ENCODE measurements at regions not wholly inside any gene's neighbourhood (a gene's known extent, or its start where the extent isn't known, plus 50 kb on each side); places are given as distances from the start of the nearest gene placed in this dataset.

GRCh38 chr7:93040355-93040754 lies 77.4 kb downstream of the SAMD9 start:
- Histone ChIP-seq H3K27ac (ENCODE audit: low read length) (no peak overlapping the region), H3K36me3 (ENCODE audit: low read depth, low read length) (no peaks in the 10 kb centered on the region), H2AFZ (ENCODE audit: low read length) (no peak overlapping the region), H3K9me3 (ENCODE audit: low read length) (no peaks in the 10 kb centered on the region), H3K27me3 (ENCODE audit: low read length) (no peaks in the 10 kb centered on the region), H3K4me3 (ENCODE audit: low read length) (no peak overlapping the region), H3K4me2 (ENCODE audit: low read length) (no peak overlapping the region), H3K79me2 (ENCODE audit: low read length) (no peaks in the 10 kb centered on the region), H3K4me1 (ENCODE audit: insufficient read depth, low read length) (peaks cover 5% of the 10 kb centered on the region; the same call in 1 of the 2 replicates), H3K9me2 (replicated peaks; ENCODE audit: low read length) (no peaks in the 10 kb centered on the region), H3F3A (ENCODE audit: low read length, unreplicated experiment) (no peaks in the 10 kb centered on the region), H3K9ac (ENCODE audit: low read length) (no peak overlapping the region), H4K20me1 (ENCODE audit: low read length) (no peaks in the 10 kb centered on the region)
- TF ChIP-seq EZH2 (IDR thresholded peaks at IDR 0.05; ENCODE audit: low read length, unreplicated experiment) = no peak
- TF ChIP-seq, protein P1, sequence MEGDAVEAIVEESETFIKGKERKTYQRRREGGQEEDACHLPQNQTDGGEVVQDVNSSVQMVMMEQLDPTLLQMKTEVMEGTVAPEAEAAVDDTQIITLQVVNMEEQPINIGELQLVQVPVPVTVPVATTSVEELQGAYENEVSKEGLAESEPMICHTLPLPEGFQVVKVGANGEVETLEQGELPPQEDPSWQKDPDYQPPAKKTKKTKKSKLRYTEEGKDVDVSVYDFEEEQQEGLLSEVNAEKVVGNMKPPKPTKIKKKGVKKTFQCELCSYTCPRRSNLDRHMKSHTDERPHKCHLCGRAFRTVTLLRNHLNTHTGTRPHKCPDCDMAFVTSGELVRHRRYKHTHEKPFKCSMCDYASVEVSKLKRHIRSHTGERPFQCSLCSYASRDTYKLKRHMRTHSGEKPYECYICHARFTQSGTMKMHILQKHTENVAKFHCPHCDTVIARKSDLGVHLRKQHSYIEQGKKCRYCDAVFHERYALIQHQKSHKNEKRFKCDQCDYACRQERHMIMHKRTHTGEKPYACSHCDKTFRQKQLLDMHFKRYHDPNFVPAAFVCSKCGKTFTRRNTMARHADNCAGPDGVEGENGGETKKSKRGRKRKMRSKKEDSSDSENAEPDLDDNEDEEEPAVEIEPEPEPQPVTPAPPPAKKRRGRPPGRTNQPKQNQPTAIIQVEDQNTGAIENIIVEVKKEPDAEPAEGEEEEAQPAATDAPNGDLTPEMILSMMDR (conservative IDR thresholded peaks at IDR 0.05; ENCODE audit: low read depth, low read length) = no peak
- TF ChIP-seq EZH2phosphoT487 (IDR thresholded peaks at IDR 0.05; ENCODE audit: borderline replicate concordance, low read length) = no peak
- no TSS peak for BruUV-seq (replicated peaks)
- ChIA-PET POLR2A (ENCODE audit: unreplicated experiment) (no interaction called here), CTCF (no interaction called here)
- DNase-seq (no peak), ATAC-seq (no peak)
- intact Hi-C loops (cut with micrococcal nuclease) = no loop called here

DNA sequence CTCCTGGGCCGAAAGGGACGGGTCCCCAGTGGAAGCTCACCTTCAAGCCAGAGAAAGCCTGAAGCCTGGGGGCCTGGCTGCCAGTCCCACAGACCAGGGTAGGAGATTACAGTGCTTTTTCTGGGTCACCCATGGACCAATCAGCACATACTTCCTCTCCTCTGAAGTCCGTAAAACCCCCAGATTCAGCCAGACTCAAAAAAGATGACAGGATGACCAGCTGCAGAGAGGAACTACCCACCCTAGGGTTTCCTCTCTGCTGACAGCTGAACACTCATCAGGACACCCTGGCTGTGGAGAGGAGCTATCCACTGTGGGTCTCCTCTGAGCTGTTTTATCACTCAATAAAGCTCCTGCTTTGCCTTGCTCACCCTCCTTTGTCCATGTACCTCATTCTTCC lies 78.0 kb downstream of the SAMD9 start:
- BruUV-seq (replicated peaks) = no TSS peak
- POLR2A ChIA-PET (ENCODE audit: unreplicated experiment) = no interaction called here
- no peak for ATAC-seq
- no peaks in the 10 kb centered on the region for H3K9me3 ChIP-seq (ENCODE audit: low read length)
- intact Hi-C loops (cut with micrococcal nuclease) = no loop called here
- no peaks in the 10 kb centered on the region for H3K36me3 ChIP-seq (ENCODE audit: low read depth, low read length)
- H3K9ac ChIP-seq (ENCODE audit: low read length) = no peak overlapping the region
- no peak overlapping the region for H3K4me2 ChIP-seq (ENCODE audit: low read length)
- no peak overlapping the region for H2AFZ ChIP-seq (ENCODE audit: low read length)
- no peaks in the 10 kb centered on the region for H3F3A ChIP-seq (ENCODE audit: low read length, unreplicated experiment)
- H3K4me1 ChIP-seq (ENCODE audit: insufficient read depth, low read length) = peaks cover 5% of the 10 kb centered on the region; the same call in 1 of the 2 replicates
- no peak overlapping the region for H3K4me3 ChIP-seq (ENCODE audit: low read length)
- H3K27me3 ChIP-seq (ENCODE audit: low read length) = no peaks in the 10 kb centered on the region
- TF ChIP-seq EZH2phosphoT487 (IDR thresholded peaks at IDR 0.05; ENCODE audit: borderline replicate concordance, low read length) (no peak), EZH2 (IDR thresholded peaks at IDR 0.05; ENCODE audit: low read length, unreplicated experiment) (no peak)
- no peaks in the 10 kb centered on the region for H3K79me2 ChIP-seq (ENCODE audit: low read length)
- no peak for DNase-seq
- H3K27ac ChIP-seq (ENCODE audit: low read length) = no peak overlapping the region
- H4K20me1 ChIP-seq (ENCODE audit: low read length) = no peaks in the 10 kb centered on the region
- H3K9me2 ChIP-seq (replicated peaks; ENCODE audit: low read length) = no peaks in the 10 kb centered on the region
- CTCF ChIA-PET = no interaction called here

DNA sequence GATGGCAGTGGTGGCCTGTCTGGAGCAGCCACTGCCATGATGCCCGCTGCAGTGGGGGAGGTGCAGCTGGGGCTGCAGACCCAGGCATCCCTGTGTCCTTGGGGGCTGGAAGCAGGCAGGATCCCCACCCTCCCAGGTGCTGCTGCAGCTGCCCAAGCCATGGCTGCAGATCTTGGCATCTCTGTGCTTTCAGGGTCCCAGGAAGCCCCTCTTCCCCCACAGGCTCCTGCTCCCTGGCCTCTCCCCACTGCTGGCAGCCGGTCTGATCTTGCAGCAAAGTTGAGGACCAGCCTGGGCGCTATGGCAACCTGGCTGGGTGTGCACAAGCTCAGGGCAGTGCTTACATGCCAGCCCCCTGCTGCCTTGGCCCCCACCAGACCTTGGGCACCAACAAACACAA lies 78.5 kb downstream of the SAMD9 start:
- TF ChIP-seq, protein P1 (conservative IDR thresholded peaks at IDR 0.05; ENCODE audit: low read depth, low read length) = no peak
- no peak for TF ChIP-seq EZH2phosphoT487 (IDR thresholded peaks at IDR 0.05; ENCODE audit: borderline replicate concordance, low read length)
- TF ChIP-seq EZH2 (IDR thresholded peaks at IDR 0.05; ENCODE audit: low read length, unreplicated experiment) = no peak
- Histone ChIP-seq H2AFZ (ENCODE audit: low read length) (no peak overlapping the region), H3F3A (ENCODE audit: low read length, unreplicated experiment) (no peaks in the 10 kb centered on the region), H3K4me3 (ENCODE audit: low read length) (no peak overlapping the region), H4K20me1 (ENCODE audit: low read length) (no peaks in the 10 kb centered on the region), H3K4me2 (ENCODE audit: low read length) (no peak overlapping the region), H3K9ac (ENCODE audit: low read length) (no peak overlapping the region), H3K27me3 (ENCODE audit: low read length) (no peaks in the 10 kb centered on the region), H3K9me2 (replicated peaks; ENCODE audit: low read length) (no peaks in the 10 kb centered on the region), H3K4me1 (ENCODE audit: insufficient read depth, low read length) (peaks cover under 1% of the 10 kb centered on the region; the same call in 1 of the 2 replicates), H3K27ac (ENCODE audit: low read length) (no peak overlapping the region), H3K36me3 (ENCODE audit: low read depth, low read length) (no peaks in the 10 kb centered on the region), H3K79me2 (ENCODE audit: low read length) (no peaks in the 10 kb centered on the region), H3K9me3 (ENCODE audit: low read length) (no peaks in the 10 kb centered on the region)
- ChIA-PET CTCF (no interaction called here), POLR2A (ENCODE audit: unreplicated experiment) (no interaction called here)
- DNase-seq = no peak
- intact Hi-C loops (cut with micrococcal nuclease) = no loop called here
- no peak for ATAC-seq
- no TSS peak for BruUV-seq (replicated peaks)
